ENCODE measurements at regions not wholly inside any gene's neighbourhood (a gene's known extent, or its start where the extent isn't known, plus 50 kb on each side); places are given as distances from the start of the nearest gene placed in this dataset.

- no peak overlapping the region for H3K4me3 ChIP-seq
- no peak for ATAC-seq
- 68 to 73% (median 70%) methylated on average over 5 of the region's 5 CpGs for WGBS, 3 donors
- no peaks in the 10 kb centered on the region for H3K9me3 ChIP-seq
- TF ChIP-seq CTCF (IDR thresholded peaks at IDR 0.05), result no peak
- no peaks in the 10 kb centered on the region for H3K4me1 ChIP-seq
- H3K36me3 ChIP-seq (ENCODE audit: insufficient read depth in 1 of 2, low read depth in 1 of 2), result no peaks in the 10 kb centered on the region
- no peak for DNase-seq
- intact Hi-C loops (cut with DNase I), result no loop called here
- no peak overlapping the region for H3K27ac ChIP-seq
- no peaks in the 10 kb centered on the region for H3K27me3 ChIP-seq (ENCODE audit: insufficient read depth in 3 of 3, low read length in 2 of 3)
Measured at GRCh38 chr11:91717169-91717568, 507.4 kb upstream of the FAT3 start.

GRCh38 chr11:91707652-91708482 lies 516.8 kb upstream of the FAT3 start:
- no peaks in the 10 kb centered on the region for H3K9me3 ChIP-seq
- H3K27me3 ChIP-seq (ENCODE audit: insufficient read depth in 3 of 3, low read length in 2 of 3), result no peaks in the 10 kb centered on the region
- no peak overlapping the region for H3K27ac ChIP-seq
- no peak for DNase-seq
- WGBS, 3 donors, result 65 to 66% (median 65%) methylated on average over 2 of the region's 2 CpGs
- H3K4me1 ChIP-seq, result no peaks in the 10 kb centered on the region
- TF ChIP-seq CTCF (IDR thresholded peaks at IDR 0.05), result no peak
- no peaks in the 10 kb centered on the region for H3K36me3 ChIP-seq (ENCODE audit: insufficient read depth in 1 of 2, low read depth in 1 of 2)
- no peak overlapping the region for H3K4me3 ChIP-seq
- ATAC-seq, result no peak
- intact Hi-C loops (cut with DNase I), result no loop called here

GRCh38 chr11:91703042-91703441 lies 521.6 kb upstream of the FAT3 start:
- intact Hi-C loops (cut with DNase I), result no loop called here
- H3K4me1 ChIP-seq, result no peaks in the 10 kb centered on the region
- DNase-seq (no peak), ATAC-seq (no peak)
- TF ChIP-seq CTCF (IDR thresholded peaks at IDR 0.05), result no peak
- H3K9me3 ChIP-seq, result no peaks in the 10 kb centered on the region
- no peak overlapping the region for H3K27ac ChIP-seq
- no peaks in the 10 kb centered on the region for H3K27me3 ChIP-seq (ENCODE audit: insufficient read depth in 3 of 3, low read length in 2 of 3)
- H3K36me3 ChIP-seq (ENCODE audit: insufficient read depth in 1 of 2, low read depth in 1 of 2), result no peaks in the 10 kb centered on the region
- WGBS, 3 donors, result 89 to 93% (median 90%) methylated on average over 1 of the region's 1 CpG
- H3K4me3 ChIP-seq, result no peak overlapping the region

GRCh38 chr11:91700854-91701253 lies 523.8 kb upstream of the FAT3 start:
- WGBS, 3 donors, result 69 to 86% (median 85%) methylated on average over 2 of the region's 2 CpGs
- Histone ChIP-seq H3K27me3 (ENCODE audit: insufficient read depth in 3 of 3, low read length in 2 of 3) (no peaks in the 10 kb centered on the region), H3K27ac (no peak overlapping the region), H3K9me3 (no peaks in the 10 kb centered on the region), H3K36me3 (ENCODE audit: insufficient read depth in 1 of 2, low read depth in 1 of 2) (no peaks in the 10 kb centered on the region), H3K4me3 (no peak overlapping the region), H3K4me1 (no peaks in the 10 kb centered on the region)
- no peak for TF ChIP-seq CTCF (IDR thresholded peaks at IDR 0.05)
- ATAC-seq (no peak), DNase-seq (no peak)
- intact Hi-C loops (cut with DNase I), result no loop called here

- Histone ChIP-seq H3K27me3 (ENCODE audit: insufficient read depth in 3 of 3, low read length in 2 of 3) (no peaks in the 10 kb centered on the region), H3K27ac (no peak overlapping the region), H3K9me3 (no peaks in the 10 kb centered on the region), H3K36me3 (ENCODE audit: insufficient read depth in 1 of 2, low read depth in 1 of 2) (no peaks in the 10 kb centered on the region), H3K4me1 (no peaks in the 10 kb centered on the region), H3K4me3 (no peak overlapping the region)
- DNase-seq (no peak), ATAC-seq (no peak)
- WGBS, 3 donors, result 29 to 54% (median 46%) methylated on average over 2 of the region's 2 CpGs
- intact Hi-C loops (cut with DNase I), result no loop called here
- no peak for TF ChIP-seq CTCF (IDR thresholded peaks at IDR 0.05)
Measured at GRCh38 chr11:91698845-91699244, 525.8 kb upstream of the FAT3 start.

All from psoas muscle (tissue), 7 donors.